ENCODE measurements at regions not wholly inside any gene's neighbourhood (a gene's known extent, or its start where the extent isn't known, plus 50 kb on each side); places are given as distances from the start of the nearest gene placed in this dataset.

- no TSS peak for BruUV-seq (replicated peaks)
- no peaks in the 10 kb centered on the region for H3K9me3 ChIP-seq
- TF ChIP-seq CTCF (IDR thresholded peaks at IDR 0.05; ENCODE audit: insufficient read depth in 1 of 2, low read depth in 1 of 2, low read length in 1 of 2, severe bottlenecking in 1 of 2, unreplicated experiment in 1 of 2), result no peak
- no peaks in the 10 kb centered on the region for H3K36me3 Mint-ChIP-seq (ENCODE audit: insufficient read depth, unreplicated experiment)
- no peaks in the 10 kb centered on the region for H3K9me3 Mint-ChIP-seq (ENCODE audit: unreplicated experiment)
- no peak overlapping the region for H3K4me3 Mint-ChIP-seq (ENCODE audit: unreplicated experiment)
- H3K27ac Mint-ChIP-seq (ENCODE audit: unreplicated experiment), result no peak overlapping the region
- H3K36me3 ChIP-seq (ENCODE audit: control insufficient read depth, insufficient read depth, low read length), result no peaks in the 10 kb centered on the region
- DNase-seq, result no peak
- ChIA-PET POLR2A (no interaction called here), CTCF (no interaction called here)
- peaks cover 6% of the 10 kb centered on the region for H3K4me1 Mint-ChIP-seq (ENCODE audit: low read depth, unreplicated experiment)
- H3K27me3 ChIP-seq (replicated peaks; ENCODE audit: control insufficient read depth, insufficient read depth, low read length), result no peaks in the 10 kb centered on the region
- intact Hi-C loops (cut with micrococcal nuclease; ENCODE audit: unreplicated experiment), result no loop called here
- peaks cover 3% of the 10 kb centered on the region; the same call in 1 of the 2 replicates for H3K4me1 ChIP-seq
- H3K4me3 ChIP-seq (ENCODE audit: low read depth, low read length), result no peak overlapping the region
- H3K27me3 Mint-ChIP-seq (ENCODE audit: insufficient read depth, unreplicated experiment), result no peaks in the 10 kb centered on the region
Observed at GRCh38 chr1:232279909-232280400, 350.0 kb downstream of the SIPA1L2 start.

- no peak for TF ChIP-seq CTCF (IDR thresholded peaks at IDR 0.05; ENCODE audit: insufficient read depth in 1 of 2, low read depth in 1 of 2, low read length in 1 of 2, severe bottlenecking in 1 of 2, unreplicated experiment in 1 of 2)
- H3K4me1 ChIP-seq, result peaks cover 9% of the 10 kb centered on the region; the same call in 1 of the 2 replicates
- H3K4me3 ChIP-seq (ENCODE audit: low read depth, low read length), result no peak overlapping the region
- no peaks in the 10 kb centered on the region for H3K36me3 Mint-ChIP-seq (ENCODE audit: insufficient read depth, unreplicated experiment)
- no peaks in the 10 kb centered on the region; the same call in 1 of the 2 replicates for H3K36me3 ChIP-seq (ENCODE audit: control insufficient read depth, insufficient read depth, low read length)
- no peaks in the 10 kb centered on the region for H3K9me3 ChIP-seq
- intact Hi-C loops (cut with micrococcal nuclease; ENCODE audit: unreplicated experiment), result no loop called here
- no peaks in the 10 kb centered on the region for H3K27me3 ChIP-seq (replicated peaks; ENCODE audit: control insufficient read depth, insufficient read depth, low read length)
- BruUV-seq (replicated peaks), result no TSS peak
- H3K4me1 Mint-ChIP-seq (ENCODE audit: low read depth, unreplicated experiment), result peaks cover 14% of the 10 kb centered on the region
- no peak overlapping the region for H3K4me3 Mint-ChIP-seq (ENCODE audit: unreplicated experiment)
- no peaks in the 10 kb centered on the region for H3K27me3 Mint-ChIP-seq (ENCODE audit: insufficient read depth, unreplicated experiment)
- POLR2A ChIA-PET, result no interaction called here
- CTCF ChIA-PET, result no interaction called here
- no peak overlapping the region for H3K27ac Mint-ChIP-seq (ENCODE audit: unreplicated experiment)
- no peaks in the 10 kb centered on the region for H3K9me3 Mint-ChIP-seq (ENCODE audit: unreplicated experiment)
- no peak for DNase-seq
Observed at GRCh38 chr1:232278925-232279324, 351.0 kb downstream of the SIPA1L2 start.

- no TSS peak for BruUV-seq (replicated peaks)
- Histone ChIP-seq H3K27me3 (replicated peaks; ENCODE audit: control insufficient read depth, insufficient read depth, low read length) (no peaks in the 10 kb centered on the region), H3K4me3 (ENCODE audit: low read depth, low read length) (no peak overlapping the region), H3K9me3 (no peaks in the 10 kb centered on the region), H3K4me1 (peaks cover 10% of the 10 kb centered on the region; the same call in 1 of the 2 replicates), H3K36me3 (ENCODE audit: control insufficient read depth, insufficient read depth, low read length) (no peaks in the 10 kb centered on the region; the same call in 1 of the 2 replicates)
- no peaks in the 10 kb centered on the region for H3K9me3 Mint-ChIP-seq (ENCODE audit: unreplicated experiment)
- no peaks in the 10 kb centered on the region for H3K27me3 Mint-ChIP-seq (ENCODE audit: insufficient read depth, unreplicated experiment)
- H3K27ac Mint-ChIP-seq (ENCODE audit: unreplicated experiment), result no peak overlapping the region
- ChIA-PET POLR2A (interaction anchor here (0.6 kb wide), 1 partner anchor 36 kb away, joined by 3 read pairs; no protein-coding TSS in a partner anchor), CTCF (no interaction called here)
- H3K4me1 Mint-ChIP-seq (ENCODE audit: low read depth, unreplicated experiment), result peaks cover 14% of the 10 kb centered on the region
- no peak for DNase-seq
- no peak overlapping the region for H3K4me3 Mint-ChIP-seq (ENCODE audit: unreplicated experiment)
- intact Hi-C loops (cut with micrococcal nuclease; ENCODE audit: unreplicated experiment), result no loop called here
- no peaks in the 10 kb centered on the region for H3K36me3 Mint-ChIP-seq (ENCODE audit: insufficient read depth, unreplicated experiment)
- no peak for TF ChIP-seq CTCF (IDR thresholded peaks at IDR 0.05; ENCODE audit: insufficient read depth in 1 of 2, low read depth in 1 of 2, low read length in 1 of 2, severe bottlenecking in 1 of 2, unreplicated experiment in 1 of 2)
Observed at GRCh38 chr1:232276651-232277050, 353.3 kb downstream of the SIPA1L2 start.
